ENCODE measurements at regions not wholly inside any gene's neighbourhood (a gene's known extent, or its start where the extent isn't known, plus 50 kb on each side); places are given as distances from the start of the nearest gene placed in this dataset.

DNA sequence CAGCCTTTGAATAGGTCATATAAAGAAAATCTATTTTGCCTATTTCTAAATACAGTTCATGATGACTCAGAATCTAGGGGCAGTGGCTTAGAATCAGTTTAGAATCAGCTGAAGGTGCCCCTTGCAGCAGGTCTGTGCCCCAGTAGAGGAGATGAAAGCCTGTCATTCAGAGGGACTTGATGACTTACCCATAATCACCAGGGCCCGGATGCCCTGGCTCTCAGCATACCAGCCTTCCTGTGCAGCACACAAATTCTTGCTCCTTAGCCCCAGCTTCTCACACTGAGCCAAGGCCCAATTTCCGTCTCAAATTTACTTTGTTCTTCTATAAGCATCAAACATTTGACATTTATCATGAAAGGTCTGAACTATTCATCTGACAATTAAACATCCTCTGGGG, 83.2 kb upstream of the EOMES start:
- TF ChIP-seq USF1 (IDR thresholded peaks at IDR 0.05) (no peak), RAD21 (IDR thresholded peaks at IDR 0.05; ENCODE audit: low read depth) (no peak), TEAD4 (IDR thresholded peaks at IDR 0.05) (no peak), EP300 (IDR thresholded peaks at IDR 0.05; ENCODE audit: borderline replicate concordance) (no peak), TAF1 (IDR thresholded peaks at IDR 0.05; ENCODE audit: low read depth) (no peak), REST (IDR thresholded peaks at IDR 0.05; ENCODE audit: low read depth) (no peak), FOXM1 (IDR thresholded peaks at IDR 0.05; ENCODE audit: borderline replicate concordance, low read depth) (no peak), MAX (IDR thresholded peaks at IDR 0.05) (no peak), CEBPB (IDR thresholded peaks at IDR 0.05) (no peak)

- TF ChIP-seq YY1 (IDR thresholded peaks at IDR 0.05; ENCODE audit: low read depth): no peak
- no peak for TF ChIP-seq TAF1 (IDR thresholded peaks at IDR 0.05; ENCODE audit: low read depth)
- TF ChIP-seq CREB1 (IDR thresholded peaks at IDR 0.05; ENCODE audit: low read depth): no peak
- TF ChIP-seq EP300 (IDR thresholded peaks at IDR 0.05; ENCODE audit: borderline replicate concordance): no peak
- no peak for TF ChIP-seq ZBTB7A (IDR thresholded peaks at IDR 0.05; ENCODE audit: low read depth)
- no peak for TF ChIP-seq MAX (IDR thresholded peaks at IDR 0.05)
- TF ChIP-seq TEAD4 (IDR thresholded peaks at IDR 0.05): no peak
- TF ChIP-seq CEBPB (IDR thresholded peaks at IDR 0.05): no peak
- no peak for TF ChIP-seq REST (IDR thresholded peaks at IDR 0.05; ENCODE audit: low read depth)
- no peak for TF ChIP-seq TCF12 (IDR thresholded peaks at IDR 0.05; ENCODE audit: low read depth)
- TF ChIP-seq RAD21 (IDR thresholded peaks at IDR 0.05; ENCODE audit: low read depth): no peak
- no peak for TF ChIP-seq USF1 (IDR thresholded peaks at IDR 0.05)
- no peak for TF ChIP-seq NFIC (IDR thresholded peaks at IDR 0.05)
- no peak for TF ChIP-seq FOXM1 (IDR thresholded peaks at IDR 0.05; ENCODE audit: borderline replicate concordance, low read depth)
- no peak for TF ChIP-seq EGR1 (IDR thresholded peaks at IDR 0.05)
Observed at GRCh38 chr3:27813255-27813654, 91.1 kb upstream of the EOMES start.

GRCh38 chr3:27824312-27825200, 102.4 kb upstream of the EOMES start:
- no peak for TF ChIP-seq TEAD4 (IDR thresholded peaks at IDR 0.05)
- no peak for TF ChIP-seq RAD21 (IDR thresholded peaks at IDR 0.05; ENCODE audit: low read depth)
- TF ChIP-seq TCF12 (IDR thresholded peaks at IDR 0.05; ENCODE audit: low read depth): no peak
- no peak for TF ChIP-seq EGR1 (IDR thresholded peaks at IDR 0.05)
- no peak for TF ChIP-seq MAX (IDR thresholded peaks at IDR 0.05)
- no peak for TF ChIP-seq FOXM1 (IDR thresholded peaks at IDR 0.05; ENCODE audit: borderline replicate concordance, low read depth)
- no peak for TF ChIP-seq YY1 (IDR thresholded peaks at IDR 0.05; ENCODE audit: low read depth)
- TF ChIP-seq CREB1 (IDR thresholded peaks at IDR 0.05; ENCODE audit: low read depth): no peak

GRCh38 chr3:27826448-27826847, 104.3 kb upstream of the EOMES start:
- TF ChIP-seq YY1 (IDR thresholded peaks at IDR 0.05; ENCODE audit: low read depth) (no peak), RAD21 (IDR thresholded peaks at IDR 0.05; ENCODE audit: low read depth) (no peak), CREB1 (IDR thresholded peaks at IDR 0.05; ENCODE audit: low read depth) (no peak), NFIC (IDR thresholded peaks at IDR 0.05) (no peak), REST (IDR thresholded peaks at IDR 0.05; ENCODE audit: low read depth) (no peak), FOXM1 (IDR thresholded peaks at IDR 0.05; ENCODE audit: borderline replicate concordance, low read depth) (no peak), TAF1 (IDR thresholded peaks at IDR 0.05; ENCODE audit: low read depth) (no peak), CEBPB (IDR thresholded peaks at IDR 0.05) (no peak), USF1 (IDR thresholded peaks at IDR 0.05) (no peak), ZBTB7A (IDR thresholded peaks at IDR 0.05; ENCODE audit: low read depth) (no peak), EGR1 (IDR thresholded peaks at IDR 0.05) (no peak), EP300 (IDR thresholded peaks at IDR 0.05; ENCODE audit: borderline replicate concordance) (no peak), TEAD4 (IDR thresholded peaks at IDR 0.05) (no peak), MAX (IDR thresholded peaks at IDR 0.05) (no peak), TCF12 (IDR thresholded peaks at IDR 0.05; ENCODE audit: low read depth) (no peak)

Measured in Ishikawa (cell line).